Heart left ventricle (tissue), 16 donors: ENCODE measurements at regions not wholly inside any gene's neighbourhood (a gene's known extent, or its start where the extent isn't known, plus 50 kb on each side); places are given as distances from the start of the nearest gene placed in this dataset.

Experiments used
- ATAC-seq, 4 donors: fragments of 200-7000 bp; cut with Tn5 transposase; one replicate each; pipeline ENCODE4 v1.9.1; 2020 to 2022; ENCODE audit warnings: moderate library complexity in 4 of 4, mild to moderate bottlenecking in 3 of 4, moderate number of reproducible peaks in 1 of 4
- DNase-seq, 5 donors: peaks; one replicate each; pipeline ENCODE4 v3.0.0-alpha.2; 2020
- H3K27ac ChIP-seq, 12 donors: fragments of 200-600 bp; sonication (generic) in 4 of 12; one replicate each; pipeline versions ENCODE4 v1.5.0 to v1.8.0; 2016 to 2022; ENCODE audit warnings: mild to moderate bottlenecking in 2 of 12
- H3K27me3 ChIP-seq, 9 donors: fragments of 200-600 bp; sonication (generic) in 2 of 9; one replicate each; pipeline versions ENCODE4 v1.5.1 to v1.8.0; 2016 to 2022; ENCODE audit warnings: mild to moderate bottlenecking in 3 of 9
- H3K36me3 ChIP-seq, 9 donors: fragments of 200-600 bp; sonication (generic) in 2 of 9; one replicate each; pipeline versions ENCODE4 v1.5.0 to v1.8.0; 2018 to 2022; ENCODE audit warnings: mild to moderate bottlenecking in 2 of 9
- H3K4me1 ChIP-seq, 12 donors: fragments of 200-600 bp; sonication (generic) in 4 of 12; one replicate each; pipeline versions ENCODE4 v1.5.0 to v1.8.0; 2016 to 2022; ENCODE audit warnings: mild to moderate bottlenecking in 3 of 12
- H3K4me3 ChIP-seq, 12 donors: fragments of 200-600 bp; sonication (generic) in 4 of 12; one replicate each; pipeline versions ENCODE4 v1.5.0 to v1.8.0; 2017 to 2022; ENCODE audit warnings: mild to moderate bottlenecking in 9 of 12, moderate library complexity in 4 of 12
- H3K9me3 ChIP-seq, 12 donors: fragments of 200-600 bp; sonication (generic) in 4 of 12; one replicate each; pipeline versions ENCODE4 v1.5.0 to v1.8.0; 2016 to 2022; ENCODE audit warnings: mild to moderate bottlenecking in 1 of 12
- CTCF ChIP-seq, 12 donors: fragments of 200-600 bp; sonication (generic) in 4 of 12; IDR thresholded peaks; one replicate each; pipeline versions ENCODE4 v1.5.0 to v1.8.0; 2018 to 2022; ENCODE audit warnings: antibody characterized with exemption in 12 of 12, mild to moderate bottlenecking in 5 of 12
- POLR2A ChIP-seq, 2 donors: fragments of 450-650 bp; IDR thresholded peaks; one replicate each; pipeline ENCODE4 v1.6.1; 2017; ENCODE audit warnings: antibody characterized with exemption in 2 of 2, mild to moderate bottlenecking in 2 of 2, moderate library complexity in 2 of 2
- WGBS, 4 donors: extraction: QIAGEN DNeasy Blood & Tissue Kit in 2 of 4; methylation state at CpG; one replicate each; pipeline versions ENCODE4 v1.1.5 to v1.1.7; 2013 to 2018; 5-methylcytosine and 5-hydroxymethylcytosine counted together
- intact Hi-C, 10 donors: fragments of 100-400 bp; cut with DNase I; formaldehyde crosslinking; loops; one replicate each; pipeline versions ENCODE4 v1.11.1 to v1.14.2; 2022
- donor health status: ischemic (EF 13 %, LVEDD 7.1; RV severe dilation, severe dysfunction).
- donor health status: healthy with polysubstance abuse.
- donor health status: DM: no; HTN: yes; CAD: no.
- donor health status: DM: no; HTN: no; CAD: no.
- donor health status: ischemic (EF 25% LVEDD 6.9; RV normal size, moderate dysfunction).
- donor health status: ischemic (EF 25% LVEDD 5.7; RV mildly dilated, moderate dysfunction).
- donor health status: healthy.
- donor health status: DM: yes; HTN: yes; CAD: no.
- donor health status: ischemic (EF 35%, LVEDD 5.7; RV mildly dilated, moderate dysfunction).
- donor health status: nonischemic (EF 11% LVEDD 7.7; RV severe dilation, severe dysfunction).
- donor health status: DM: yes; HTN: yes; CAD: no.
- donor health status: PGD.
- donor health status: ischemic (EF 29% LVEDD 5.4; RV normal size, mild dysfunction).
- donor health status: nonischemic (EF 23%, LVEDD 6.1; RV moderate dilation, normal function).

- no peaks in the 10 kb centered on the region for H3K27me3 ChIP-seq
- H3K36me3 ChIP-seq, result no peaks in the 10 kb centered on the region
- peaks cover 0 to 14% (median 0%) of the 10 kb centered on the region in 12 donors for H3K9me3 ChIP-seq
- intact Hi-C loops, result no loop called here
- no peak for ATAC-seq
- WGBS, 4 donors, result 48 to 67% (median 55%) methylated on average over 2 of the region's 2 CpGs
- no peak overlapping the region for H3K27ac ChIP-seq
- H3K4me3 ChIP-seq, result no peak overlapping the region
- DNase-seq, result no peak
- no peaks in the 10 kb centered on the region for H3K4me1 ChIP-seq
- TF ChIP-seq POLR2A (IDR thresholded peaks at IDR 0.05) (no peak), CTCF (IDR thresholded peaks at IDR 0.05) (no peak)
These were observed 628.3 kb downstream of the DNAH5 start for GRCh38 chr5:13316176-13316575.

- Histone ChIP-seq H3K4me1 (no peaks in the 10 kb centered on the region), H3K9me3 (no peaks in the 10 kb centered on the region), H3K27me3 (no peaks in the 10 kb centered on the region), H3K4me3 (no peak overlapping the region), H3K27ac (no peak overlapping the region), H3K36me3 (no peaks in the 10 kb centered on the region)
- no peak for TF ChIP-seq CTCF (IDR thresholded peaks at IDR 0.05)
- TF ChIP-seq POLR2A (IDR thresholded peaks at IDR 0.05), result no peak
- no peak for ATAC-seq
- no peak for DNase-seq
- intact Hi-C loops, result no loop called here
These were observed 637.0 kb downstream of the DNAH5 start for GRCh38 chr5:13307480-13307879.

- H3K27me3 ChIP-seq, result no peaks in the 10 kb centered on the region
- H3K27ac ChIP-seq, result no peak overlapping the region
- no peaks in the 10 kb centered on the region for H3K9me3 ChIP-seq
- intact Hi-C loops, result no loop called here
- TF ChIP-seq POLR2A (IDR thresholded peaks at IDR 0.05), result no peak
- TF ChIP-seq CTCF (IDR thresholded peaks at IDR 0.05), result no peak
- ATAC-seq (no peak), DNase-seq (no peak)
- no peak overlapping the region for H3K4me3 ChIP-seq
- no peaks in the 10 kb centered on the region for H3K36me3 ChIP-seq
- H3K4me1 ChIP-seq, result no peaks in the 10 kb centered on the region
These were observed 641.0 kb downstream of the DNAH5 start for GRCh38 chr5:13303445-13303844.

- TF ChIP-seq CTCF (IDR thresholded peaks at IDR 0.05), result no peak
- no peak for TF ChIP-seq POLR2A (IDR thresholded peaks at IDR 0.05)
- WGBS, 4 donors, result 53 to 66% (median 63%) methylated on average over 2 of the region's 2 CpGs
- H3K9me3 ChIP-seq, result peaks cover 0 to 5% (median 0%) of the 10 kb centered on the region in 12 donors
- no peak overlapping the region for H3K27ac ChIP-seq
- DNase-seq (no peak), ATAC-seq (no peak)
- no peaks in the 10 kb centered on the region for H3K27me3 ChIP-seq
- no peaks in the 10 kb centered on the region for H3K4me1 ChIP-seq
- H3K4me3 ChIP-seq, result no peak overlapping the region
- intact Hi-C loops, result no loop called here
- no peaks in the 10 kb centered on the region for H3K36me3 ChIP-seq
These were observed 665.7 kb downstream of the DNAH5 start for GRCh38 chr5:13278811-13279210.
